ENCODE measurements at regions not wholly inside any gene's neighbourhood (a gene's known extent, or its start where the extent isn't known, plus 50 kb on each side); places are given as distances from the start of the nearest gene placed in this dataset.
A peak's percentile ranks its signal among the peaks of the same experiment; 100 is the strongest.

- no peak for DNase-seq (ENCODE audit: low read depth, low spot score)
These were observed 134.3 kb downstream of the OR2K2 start for GRCh38 chr9:111195766-111196165.

- DNase-seq (ENCODE audit: low read depth, low spot score): no peak
These were observed 136.9 kb downstream of the OR2K2 start for GRCh38 chr9:111193095-111193494.

- no peak for DNase-seq (ENCODE audit: low read depth, low spot score)
These were observed 137.4 kb downstream of the OR2K2 start for GRCh38 chr9:111192650-111193049.

GRCh38 chr9:111190347-111190746 lies 139.7 kb downstream of the OR2K2 start:
- DNase-seq (ENCODE audit: low read depth, low spot score): no peak

GRCh38 chr9:111187376-111187775 lies 142.6 kb downstream of the OR2K2 start:
- peak; percentile 6 for DNase-seq (ENCODE audit: low read depth, low spot score)

- no peak for DNase-seq (ENCODE audit: low read depth, low spot score)
These were observed 143.9 kb downstream of the OR2K2 start for GRCh38 chr9:111186021-111186530.

GRCh38 chr9:111180811-111181210 lies 142.5 kb upstream of the LPAR1 start:
- DNase-seq (ENCODE audit: low read depth, low spot score): no peak

GRCh38 chr9:111179577-111179976 lies 141.3 kb upstream of the LPAR1 start:
- no peak for DNase-seq (ENCODE audit: low read depth, low spot score)

- peak; percentile 46 for DNase-seq (ENCODE audit: low read depth, low spot score)
These were observed 140.2 kb upstream of the LPAR1 start for GRCh38 chr9:111178331-111179055.

GRCh38 chr9:111176511-111176910 lies 138.2 kb upstream of the LPAR1 start:
- no peak for DNase-seq (ENCODE audit: low read depth, low spot score)

GRCh38 chr9:111175350-111175749 lies 137.1 kb upstream of the LPAR1 start:
- no peak for DNase-seq (ENCODE audit: low read depth, low spot score)

GRCh38 chr9:111167341-111167740 lies 129.1 kb upstream of the LPAR1 start:
- DNase-seq (ENCODE audit: low read depth, low spot score): no peak

GRCh38 chr9:111163716-111164389 lies 125.6 kb upstream of the LPAR1 start:
- DNase-seq (ENCODE audit: low read depth, low spot score): no peak

GRCh38 chr9:111162026-111162425 lies 123.8 kb upstream of the LPAR1 start:
- DNase-seq (ENCODE audit: low read depth, low spot score): no peak

GRCh38 chr9:111161015-111161415 lies 122.7 kb upstream of the LPAR1 start:
- DNase-seq (ENCODE audit: low read depth, low spot score): peak; percentile 20

- no peak for DNase-seq (ENCODE audit: low read depth, low spot score)
These were observed 120.7 kb upstream of the LPAR1 start for GRCh38 chr9:111158999-111159398.

- no peak for DNase-seq (ENCODE audit: low read depth, low spot score)
These were observed 120.1 kb upstream of the LPAR1 start for GRCh38 chr9:111158363-111158762.

GRCh38 chr9:111154081-111154562 lies 115.9 kb upstream of the LPAR1 start:
- DNase-seq (ENCODE audit: low read depth, low spot score): peak; percentile 22

GRCh38 chr9:111152614-111153406 lies 114.5 kb upstream of the LPAR1 start:
- no peak for DNase-seq (ENCODE audit: low read depth, low spot score)

GRCh38 chr9:111151537-111151936 lies 113.3 kb upstream of the LPAR1 start:
- no peak for DNase-seq (ENCODE audit: low read depth, low spot score)

- no peak for DNase-seq (ENCODE audit: low read depth, low spot score)
These were observed 111.9 kb upstream of the LPAR1 start for GRCh38 chr9:111150181-111150580.
